Cardiac fibroblast (primary cell): ENCODE measurements at regions not wholly inside any gene's neighbourhood (a gene's known extent, or its start where the extent isn't known, plus 50 kb on each side); places are given as distances from the start of the nearest gene placed in this dataset.

Experiments used
- DNase-seq, 2 donors: peaks; one replicate each; pipeline versions ENCODE4 v3.0.0 to v3.0.0-alpha.2; 2010; ENCODE audit warnings: low read depth in 2 of 2
- H3K4me3 ChIP-seq, 2 donors: replicated peaks in 1 of 2; 1 replicate in 1 of 2; 2 replicates in 1 of 2; pipeline ENCODE4 v1.5.1; 2011; ENCODE audit warnings: low read depth in 2 of 2, low read length in 2 of 2, mild to moderate bottlenecking in 2 of 2, moderate library complexity in 1 of 2
- CTCF ChIP-seq: IDR thresholded peaks from one replicate; pipeline ENCODE4 v1.5.1; 2011; ENCODE audit warnings: low read depth, mild to moderate bottlenecking, low read length, inconsistent platforms

GRCh38 chr7:13832346-13832745 lies 157.1 kb downstream of the ETV1 start:
- no peak for TF ChIP-seq CTCF
- H3K4me3 ChIP-seq = no peak overlapping the region
- DNase-seq = peak in 1 of 2 donors; percentile 66

GRCh38 chr7:13834328-13834761 lies 155.1 kb downstream of the ETV1 start:
- no peak overlapping the region for H3K4me3 ChIP-seq
- TF ChIP-seq CTCF = no peak
- no peak for DNase-seq

- no peak overlapping the region for H3K4me3 ChIP-seq
- DNase-seq = no peak
Observed at GRCh38 chr7:13835442-13835841, 154.0 kb downstream of the ETV1 start.

GRCh38 chr7:13839063-13839462 lies 150.4 kb downstream of the ETV1 start:
- no peak for DNase-seq
- no peak for TF ChIP-seq CTCF
- H3K4me3 ChIP-seq = no peak overlapping the region

More at GRCh38 chr7:13835442-13835841, 154.0 kb downstream of the ETV1 start:
- TF ChIP-seq CTCF = no peak
